ENCODE measurements at regions not wholly inside any gene's neighbourhood (a gene's known extent, or its start where the extent isn't known, plus 50 kb on each side); places are given as distances from the start of the nearest gene placed in this dataset.

Small RNA genes in the stretch of these regions (small RNA-seq; reads per million reads assigned to genes)
- 0 reads per million in 7 experiments for gene RF00026

Data from SK-N-SH (cell line).